Gastrocnemius medialis (tissue), 4 donors: ENCODE measurements at regions not wholly inside any gene's neighbourhood (a gene's known extent, or its start where the extent isn't known, plus 50 kb on each side); places are given as distances from the start of the nearest gene placed in this dataset.

Source experiments
- CTCF ChIP-seq, 5 experiments: fragments of 450-650 bp in 3 of 5; fragments of 200-600 bp in 2 of 5; sonication (generic) in 2 of 5; IDR thresholded peaks in 4 of 5; conservative IDR thresholded peaks in 1 of 5; 1 replicate in 4 of 5; 2 replicates in 1 of 5; pipeline ENCODE4 v1.5.1; 2016 to 2019; ENCODE audit warnings: antibody characterized with exemption in 5 of 5, mild to moderate bottlenecking in 3 of 5, moderate library complexity in 3 of 5
- POLR2A ChIP-seq, 2 donors: fragments of 450-650 bp; IDR thresholded peaks; one replicate each; pipeline ENCODE4 v1.6.1; 2017; ENCODE audit warnings: antibody characterized with exemption in 2 of 2, mild to moderate bottlenecking in 2 of 2, moderate library complexity in 2 of 2

- no peak for TF ChIP-seq CTCF (IDR thresholded peaks at IDR 0.05 in 4 of 5, conservative IDR thresholded peaks at IDR 0.05 in 1 of 5)
- no peak for TF ChIP-seq POLR2A (IDR thresholded peaks at IDR 0.05)
Observed at GRCh38 chr11:37755521-37755920, 1157.5 kb upstream of the RAG2 start.
